ENCODE measurements at regions not wholly inside any gene's neighbourhood (a gene's known extent, or its start where the extent isn't known, plus 50 kb on each side); places are given as distances from the start of the nearest gene placed in this dataset.

GRCh38 chr9:72471096-72471495 is 50.3 kb upstream of the TMC1 start:
- Histone ChIP-seq H3K27ac (no peak overlapping the region), H3K36me3 (no peaks in the 10 kb centered on the region), H3K27me3 (no peaks in the 10 kb centered on the region), H3K4me1 (no peaks in the 10 kb centered on the region), H3K9me3 (no peaks in the 10 kb centered on the region), H3K4me3 (no peak overlapping the region)
- TF ChIP-seq CTCF (IDR thresholded peaks at IDR 0.05) = no peak
- ATAC-seq (no peak), DNase-seq (no peak)
- intact Hi-C loops (cut with DNase I) = no loop called here

- Histone ChIP-seq H3K4me3 (no peak overlapping the region), H3K4me1 (peaks cover 4% of the 10 kb centered on the region), H3K27me3 (no peaks in the 10 kb centered on the region), H3K27ac (no peak overlapping the region), H3K36me3 (no peaks in the 10 kb centered on the region), H3K9me3 (no peaks in the 10 kb centered on the region)
- TF ChIP-seq CTCF (IDR thresholded peaks at IDR 0.05) = no peak
- DNase-seq (no peak), ATAC-seq (no peak)
- intact Hi-C loops (cut with DNase I) = no loop called here
Measured at GRCh38 chr9:72467766-72468738, 53.4 kb upstream of the TMC1 start.

- no peak for ATAC-seq
- Histone ChIP-seq H3K36me3 (no peaks in the 10 kb centered on the region), H3K27ac (no peak overlapping the region), H3K27me3 (no peaks in the 10 kb centered on the region), H3K9me3 (no peaks in the 10 kb centered on the region), H3K4me1 (peaks cover 4% of the 10 kb centered on the region), H3K4me3 (no peak overlapping the region)
- TF ChIP-seq CTCF (IDR thresholded peaks at IDR 0.05) = no peak
- intact Hi-C loops (cut with DNase I) = no loop called here
- no peak for DNase-seq
Measured at GRCh38 chr9:72465593-72465984, 55.8 kb upstream of the TMC1 start.

GRCh38 chr9:72464857-72465592 is 56.4 kb upstream of the TMC1 start:
- Histone ChIP-seq H3K36me3 (no peaks in the 10 kb centered on the region), H3K27ac (no peak overlapping the region), H3K27me3 (no peaks in the 10 kb centered on the region), H3K9me3 (no peaks in the 10 kb centered on the region), H3K4me3 (no peak overlapping the region), H3K4me1 (peaks cover 4% of the 10 kb centered on the region)
- DNase-seq = no peak
- no peak for TF ChIP-seq CTCF (IDR thresholded peaks at IDR 0.05)
- intact Hi-C loops (cut with DNase I) = no loop called here
- ATAC-seq = peak; percentile 86

- no peak overlapping the region for H3K27ac ChIP-seq
- no peaks in the 10 kb centered on the region for H3K36me3 ChIP-seq
- H3K4me1 ChIP-seq = peaks cover 4% of the 10 kb centered on the region
- TF ChIP-seq CTCF (IDR thresholded peaks at IDR 0.05) = no peak
- H3K4me3 ChIP-seq = no peak overlapping the region
- no peaks in the 10 kb centered on the region for H3K27me3 ChIP-seq
- ATAC-seq (no peak), DNase-seq (no peak)
- no peaks in the 10 kb centered on the region for H3K9me3 ChIP-seq
- intact Hi-C loops (cut with DNase I) = no loop called here
Measured at GRCh38 chr9:72462340-72462739, 59.1 kb upstream of the TMC1 start.
